HCT116 (cell line): ENCODE measurements at regions not wholly inside any gene's neighbourhood (a gene's known extent, or its start where the extent isn't known, plus 50 kb on each side); places are given as distances from the start of the nearest gene placed in this dataset.

Experiments used
- ATAC-seq: fragments of 200-7000 bp; cut with Tn5 transposase; 2 replicates; pipeline ENCODE4 v1.9.1; 2020; ENCODE audit warnings: mild to moderate bottlenecking, moderate library complexity
- BruUV-seq: library from RNA; stranded (reverse); fragments of 400-500 nt; replicated peaks from 2 replicates; lab custom pipeline; 2021; lab: Mats Ljungman, UMichigan
- CTCF ChIA-PET: fragments of 300-600 bp; sonication (Branson Sonifier 250); formaldehyde crosslinking; loops from one replicate; lab custom pipeline; 2021; ENCODE audit warnings: antibody characterized with exemption; lab: Charles Lee
- POLR2A ChIA-PET: fragments of 300-600, 350-600 bp; sonication (Branson Sonifier 250); formaldehyde crosslinking; loops from one replicate; lab custom pipeline; 2021; ENCODE audit warnings: antibody characterized with exemption; lab: Charles Lee
- RAD21 ChIA-PET, 2 experiments: fragments of 300-600 bp; sonication (Branson Sonifier 250); formaldehyde crosslinking; loops; one replicate each; lab custom pipeline; 2023; ENCODE audit warnings: low total read pairs in 2 of 2; ENCODE audit not compliant: uncharacterized antibody in 2 of 2, unreplicated experiment in 2 of 2, low non-redundant PET in 1 of 2; lab: Charles Lee
- DNase-seq: peaks from one replicate; pipeline ENCODE4 v3.0.0-alpha.2; 2010; ENCODE audit warnings: low read depth, low spot score
- H2AFZ ChIP-seq: fragments of 200-600 bp; shearing (Covaris generic), sonication (generic); 2 replicates; pipeline ENCODE4 v1.6.1; 2017; ENCODE audit warnings: low read depth, mixed run types, mixed read lengths, antibody characterized with exemption, low read length; ENCODE audit not compliant: poor library complexity, severe bottlenecking
- H3K27ac ChIP-seq: 2 replicates; pipeline ENCODE4 v1.5.1; 2012; ENCODE audit warnings: low read depth, low read length
- H3K27me3 ChIP-seq: fragments of 200-600 bp; sonication (generic); 2 replicates; pipeline ENCODE4 v1.6.1; 2016; ENCODE audit warnings: mixed run types, low read length, mixed read lengths; ENCODE audit not compliant: insufficient read depth
- H3K36me3 ChIP-seq, 2 experiments: fragments of 200-500 bp in 1 of 2; fragments of 200-600 bp in 1 of 2; sonication (Bioruptor generic) in 1 of 2; sonication (generic) in 1 of 2; 2 replicates each; pipeline versions ENCODE4 v1.5.1 to v1.6.1; 2014 to 2016; ENCODE audit warnings: low read length in 2 of 2, inconsistent platforms in 1 of 2, mixed read lengths in 1 of 2, mixed run types in 1 of 2; ENCODE audit not compliant: insufficient read depth in 2 of 2, control insufficient read depth in 1 of 2
- H3K4me1 ChIP-seq, 2 experiments: fragments of 200-600 bp in 1 of 2; sonication (generic) in 1 of 2; 2 replicates each; pipeline versions ENCODE4 v1.5.1 to v1.6.1; 2012 to 2017; ENCODE audit warnings: low read length in 2 of 2, inconsistent platforms in 1 of 2, mild to moderate bottlenecking in 1 of 2, mixed read lengths in 1 of 2, mixed run types in 1 of 2, moderate library complexity in 1 of 2; ENCODE audit not compliant: insufficient read depth in 2 of 2, control insufficient read depth in 1 of 2
- H3K4me2 ChIP-seq: fragments of 200-600 bp; sonication (generic); 2 replicates; pipeline ENCODE4 v1.6.1; 2017; ENCODE audit warnings: mixed run types, low read length, mixed read lengths
- H3K4me3 ChIP-seq, 2 experiments: fragments of 200-600 bp in 1 of 2; sonication (generic) in 1 of 2; replicated peaks in 1 of 2; 2 replicates each; pipeline ENCODE4 v1.5.1; 2011 to 2016; ENCODE audit warnings: low read length in 2 of 2, control low read depth in 1 of 2, low read depth in 1 of 2, mild to moderate bottlenecking in 1 of 2, mixed read lengths in 1 of 2, mixed run types in 1 of 2
- H3K79me2 ChIP-seq: fragments of 200-600 bp; sonication (generic); 2 replicates; pipeline ENCODE4 v1.6.1; 2017; ENCODE audit warnings: mild to moderate bottlenecking, mixed run types, low read length, moderate library complexity, mixed read lengths; ENCODE audit not compliant: insufficient read depth
- H3K9ac ChIP-seq: fragments of 200-600 bp; sonication (generic); 2 replicates; pipeline ENCODE4 v1.6.1; 2016; ENCODE audit warnings: low read length, mixed read lengths
- H3K9me2 ChIP-seq: fragments of 200-600 bp; sonication (generic), shearing (Covaris generic); 2 replicates; pipeline ENCODE4 v1.6.1; 2017; ENCODE audit warnings: mixed run types, mild to moderate bottlenecking, moderate library complexity; ENCODE audit not compliant: insufficient read depth
- H3K9me3 ChIP-seq, 2 experiments: fragments of 200-500 bp in 1 of 2; fragments of 200-600 bp in 1 of 2; sonication (Bioruptor generic) in 1 of 2; sonication (generic) in 1 of 2; 2 replicates each; pipeline ENCODE4 v1.6.1; 2014 to 2017; ENCODE audit warnings: low read length in 2 of 2, mixed read lengths in 2 of 2, inconsistent platforms in 1 of 2, low read depth in 1 of 2, mild to moderate bottlenecking in 1 of 2, mixed run types in 1 of 2, moderate library complexity in 1 of 2; ENCODE audit not compliant: control insufficient read depth in 1 of 2, insufficient read depth in 1 of 2
- H4K20me1 ChIP-seq: fragments of 200-600 bp; sonication (generic), shearing (Covaris generic); 2 replicates; pipeline ENCODE4 v1.6.1; 2017; ENCODE audit warnings: mixed run types, mild to moderate bottlenecking, moderate library complexity; ENCODE audit not compliant: insufficient read depth
- ATF3 ChIP-seq: IDR thresholded peaks from 2 replicates; pipeline ENCODE4 v1.6.1; 2012
- CBX3 ChIP-seq: IDR thresholded peaks from 2 replicates; pipeline ENCODE4 v1.6.1; 2012; ENCODE audit warnings: low read depth
- CEBPB ChIP-seq: IDR thresholded peaks from 2 replicates; pipeline ENCODE4 v1.6.1; 2012; ENCODE audit warnings: low read depth
- EGR1 ChIP-seq: IDR thresholded peaks from 2 replicates; pipeline ENCODE4 v1.6.1; 2012; ENCODE audit warnings: low read depth
- ELF1 ChIP-seq: IDR thresholded peaks from 2 replicates; pipeline ENCODE4 v1.6.1; 2012; ENCODE audit warnings: low read depth, borderline replicate concordance
- POLR2AphosphoS5 ChIP-seq: IDR thresholded peaks from 2 replicates; pipeline ENCODE4 v1.6.1; 2011; ENCODE audit warnings: mild to moderate bottlenecking, low read depth, low read length, moderate library complexity
- SIN3A ChIP-seq: IDR thresholded peaks from 2 replicates; pipeline ENCODE4 v1.6.1; 2012; ENCODE audit warnings: low read depth
- SRF ChIP-seq: IDR thresholded peaks from 2 replicates; pipeline ENCODE4 v1.6.1; 2012; ENCODE audit warnings: low read depth
- YY1 ChIP-seq: IDR thresholded peaks from 2 replicates; pipeline ENCODE4 v1.6.1; 2011; ENCODE audit warnings: low read length, low read depth, moderate library complexity, mild to moderate bottlenecking; ENCODE audit not compliant: insufficient replicate concordance; ENCODE audit errors: extremely low read depth
- ZFX ChIP-seq: fragments of 450-650 bp; IDR thresholded peaks from 2 replicates; pipeline ENCODE4 v1.6.1; 2017
- intact Hi-C: fragments of 100-400 bp; cut with micrococcal nuclease; formaldehyde crosslinking; loops from 2 replicates; pipeline ENCODE4 v1.10.0; 2022
- TF ChIP-seq, protein P1 (sequence below): IDR thresholded peaks from 2 replicates; pipeline ENCODE4 v1.6.1; 2012; ENCODE audit warnings: low read depth
- TF ChIP-seq, protein P2 (sequence below): IDR thresholded peaks from 2 replicates; pipeline ENCODE4 v1.6.1; 2011; ENCODE audit warnings: mild to moderate bottlenecking, low read length, moderate library complexity; ENCODE audit not compliant: insufficient replicate concordance; ENCODE audit errors: extremely low read depth
- TF ChIP-seq, protein P3 (sequence below): IDR thresholded peaks from 2 replicates; pipeline ENCODE4 v1.6.1; 2012
- TF ChIP-seq, protein P4 (sequence below), 3 experiments: fragments of 200-600 bp in 1 of 3; sonication (generic) in 1 of 3; IDR thresholded peaks in 2 of 3; conservative IDR thresholded peaks in 1 of 3; 2 replicates each; pipeline ENCODE4 v1.5.1; 2012 to 2017; ENCODE audit warnings: low read depth in 2 of 3, low read length in 2 of 3, antibody characterized with exemption in 1 of 3, borderline replicate concordance in 1 of 3, control low read depth in 1 of 3, mild to moderate bottlenecking in 1 of 3, mixed read lengths in 1 of 3, mixed run types in 1 of 3, moderate library complexity in 1 of 3; ENCODE audit not compliant: insufficient read depth in 1 of 3

DNA sequence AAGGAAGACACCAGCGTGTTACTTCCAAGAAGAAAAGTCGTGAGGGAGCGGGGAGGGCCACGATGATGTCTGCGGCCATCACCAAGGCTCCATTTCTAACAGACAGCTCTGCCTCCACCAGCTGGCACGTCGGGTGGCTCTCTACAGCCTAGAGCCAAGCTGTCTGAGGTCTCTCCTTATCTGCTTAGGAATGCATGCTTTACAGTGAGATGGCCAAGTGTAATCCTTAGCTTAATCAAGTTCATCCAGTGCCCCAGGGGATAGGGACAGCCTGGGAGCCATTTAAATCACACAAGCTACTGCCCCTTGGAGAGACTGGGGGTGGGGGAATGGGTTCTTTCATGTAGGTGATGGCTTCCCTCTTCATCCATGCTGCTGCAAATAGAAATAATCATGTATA is 213.8 kb upstream of the CST7 start:
- no peak overlapping the region for H3K4me3 ChIP-seq
- no peaks in the 10 kb centered on the region for H3K4me1 ChIP-seq
- CTCF ChIA-PET: no interaction called here
- intact Hi-C loops: no loop called here
- POLR2A ChIA-PET: no interaction called here
- H3K4me2 ChIP-seq: no peak overlapping the region
- no TSS peak for BruUV-seq
- DNase-seq (no peak), ATAC-seq (no peak)
- H3K79me2 ChIP-seq: no peaks in the 10 kb centered on the region
- peaks cover 8% of the 10 kb centered on the region; the same call in 1 of the 2 replicates for H3K27me3 ChIP-seq
- no peak overlapping the region for H2AFZ ChIP-seq
- no peaks in the 10 kb centered on the region for H3K9me3 ChIP-seq
- H3K9me2 ChIP-seq: no peaks in the 10 kb centered on the region
- no peaks in the 10 kb centered on the region for H4K20me1 ChIP-seq
- H3K36me3 ChIP-seq: no peaks in the 10 kb centered on the region
- H3K27ac ChIP-seq: no peak overlapping the region
- RAD21 ChIA-PET: no interaction called here
- H3K9ac ChIP-seq: no peak overlapping the region
- TF ChIP-seq ATF3 (no peak), SRF (no peak), YY1 (no peak), POLR2AphosphoS5 (no peak), ELF1 (no peak), CEBPB (no peak), SIN3A (no peak), CBX3 (no peak), EGR1 (no peak), ZFX (no peak)
- TF ChIP-seq, protein P1, sequence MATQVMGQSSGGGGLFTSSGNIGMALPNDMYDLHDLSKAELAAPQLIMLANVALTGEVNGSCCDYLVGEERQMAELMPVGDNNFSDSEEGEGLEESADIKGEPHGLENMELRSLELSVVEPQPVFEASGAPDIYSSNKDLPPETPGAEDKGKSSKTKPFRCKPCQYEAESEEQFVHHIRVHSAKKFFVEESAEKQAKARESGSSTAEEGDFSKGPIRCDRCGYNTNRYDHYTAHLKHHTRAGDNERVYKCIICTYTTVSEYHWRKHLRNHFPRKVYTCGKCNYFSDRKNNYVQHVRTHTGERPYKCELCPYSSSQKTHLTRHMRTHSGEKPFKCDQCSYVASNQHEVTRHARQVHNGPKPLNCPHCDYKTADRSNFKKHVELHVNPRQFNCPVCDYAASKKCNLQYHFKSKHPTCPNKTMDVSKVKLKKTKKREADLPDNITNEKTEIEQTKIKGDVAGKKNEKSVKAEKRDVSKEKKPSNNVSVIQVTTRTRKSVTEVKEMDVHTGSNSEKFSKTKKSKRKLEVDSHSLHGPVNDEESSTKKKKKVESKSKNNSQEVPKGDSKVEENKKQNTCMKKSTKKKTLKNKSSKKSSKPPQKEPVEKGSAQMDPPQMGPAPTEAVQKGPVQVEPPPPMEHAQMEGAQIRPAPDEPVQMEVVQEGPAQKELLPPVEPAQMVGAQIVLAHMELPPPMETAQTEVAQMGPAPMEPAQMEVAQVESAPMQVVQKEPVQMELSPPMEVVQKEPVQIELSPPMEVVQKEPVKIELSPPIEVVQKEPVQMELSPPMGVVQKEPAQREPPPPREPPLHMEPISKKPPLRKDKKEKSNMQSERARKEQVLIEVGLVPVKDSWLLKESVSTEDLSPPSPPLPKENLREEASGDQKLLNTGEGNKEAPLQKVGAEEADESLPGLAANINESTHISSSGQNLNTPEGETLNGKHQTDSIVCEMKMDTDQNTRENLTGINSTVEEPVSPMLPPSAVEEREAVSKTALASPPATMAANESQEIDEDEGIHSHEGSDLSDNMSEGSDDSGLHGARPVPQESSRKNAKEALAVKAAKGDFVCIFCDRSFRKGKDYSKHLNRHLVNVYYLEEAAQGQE: no peak
- TF ChIP-seq, protein P2, sequence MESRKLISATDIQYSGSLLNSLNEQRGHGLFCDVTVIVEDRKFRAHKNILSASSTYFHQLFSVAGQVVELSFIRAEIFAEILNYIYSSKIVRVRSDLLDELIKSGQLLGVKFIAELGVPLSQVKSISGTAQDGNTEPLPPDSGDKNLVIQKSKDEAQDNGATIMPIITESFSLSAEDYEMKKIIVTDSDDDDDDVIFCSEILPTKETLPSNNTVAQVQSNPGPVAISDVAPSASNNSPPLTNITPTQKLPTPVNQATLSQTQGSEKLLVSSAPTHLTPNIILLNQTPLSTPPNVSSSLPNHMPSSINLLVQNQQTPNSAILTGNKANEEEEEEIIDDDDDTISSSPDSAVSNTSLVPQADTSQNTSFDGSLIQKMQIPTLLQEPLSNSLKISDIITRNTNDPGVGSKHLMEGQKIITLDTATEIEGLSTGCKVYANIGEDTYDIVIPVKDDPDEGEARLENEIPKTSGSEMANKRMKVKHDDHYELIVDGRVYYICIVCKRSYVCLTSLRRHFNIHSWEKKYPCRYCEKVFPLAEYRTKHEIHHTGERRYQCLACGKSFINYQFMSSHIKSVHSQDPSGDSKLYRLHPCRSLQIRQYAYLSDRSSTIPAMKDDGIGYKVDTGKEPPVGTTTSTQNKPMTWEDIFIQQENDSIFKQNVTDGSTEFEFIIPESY: no peak
- TF ChIP-seq, protein P3, sequence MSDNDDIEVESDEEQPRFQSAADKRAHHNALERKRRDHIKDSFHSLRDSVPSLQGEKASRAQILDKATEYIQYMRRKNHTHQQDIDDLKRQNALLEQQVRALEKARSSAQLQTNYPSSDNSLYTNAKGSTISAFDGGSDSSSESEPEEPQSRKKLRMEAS: no peak
- TF ChIP-seq, protein P4, sequence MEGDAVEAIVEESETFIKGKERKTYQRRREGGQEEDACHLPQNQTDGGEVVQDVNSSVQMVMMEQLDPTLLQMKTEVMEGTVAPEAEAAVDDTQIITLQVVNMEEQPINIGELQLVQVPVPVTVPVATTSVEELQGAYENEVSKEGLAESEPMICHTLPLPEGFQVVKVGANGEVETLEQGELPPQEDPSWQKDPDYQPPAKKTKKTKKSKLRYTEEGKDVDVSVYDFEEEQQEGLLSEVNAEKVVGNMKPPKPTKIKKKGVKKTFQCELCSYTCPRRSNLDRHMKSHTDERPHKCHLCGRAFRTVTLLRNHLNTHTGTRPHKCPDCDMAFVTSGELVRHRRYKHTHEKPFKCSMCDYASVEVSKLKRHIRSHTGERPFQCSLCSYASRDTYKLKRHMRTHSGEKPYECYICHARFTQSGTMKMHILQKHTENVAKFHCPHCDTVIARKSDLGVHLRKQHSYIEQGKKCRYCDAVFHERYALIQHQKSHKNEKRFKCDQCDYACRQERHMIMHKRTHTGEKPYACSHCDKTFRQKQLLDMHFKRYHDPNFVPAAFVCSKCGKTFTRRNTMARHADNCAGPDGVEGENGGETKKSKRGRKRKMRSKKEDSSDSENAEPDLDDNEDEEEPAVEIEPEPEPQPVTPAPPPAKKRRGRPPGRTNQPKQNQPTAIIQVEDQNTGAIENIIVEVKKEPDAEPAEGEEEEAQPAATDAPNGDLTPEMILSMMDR (IDR thresholded peaks at IDR 0.05 in 2 of 3, conservative IDR thresholded peaks at IDR 0.05 in 1 of 3; ENCODE audit: borderline replicate concordance in 1 of 3, insufficient read depth in 1 of 3, low read depth in 2 of 3, low read length in 2 of 3): no peak
